ENCODE measurements at regions not wholly inside any gene's neighbourhood (a gene's known extent, or its start where the extent isn't known, plus 50 kb on each side); places are given as distances from the start of the nearest gene placed in this dataset.
"Not testable (repeated sequence)": the region's sequence is repeated elsewhere in the genome, so short reads cannot be mapped to it uniquely, and the experiment has no call there.

GRCh38 chr20:25987073-25987927 lies 290.6 kb upstream of the ZNF337 start:
- Histone ChIP-seq H3K9me3 (replicated peaks in 1 of 3) (no peaks in the 10 kb centered on the region), H3K4me1 (replicated peaks in 1 of 2) (no peaks in the 10 kb centered on the region), H3K27ac (no peak overlapping the region), H3K27me3 (no peaks in the 10 kb centered on the region), H3K4me3 (peak overlapping the region in 1 of 4 donors; percentile 43), H3K36me3 (replicated peaks in 1 of 2) (no peaks in the 10 kb centered on the region)
- TF ChIP-seq POLR2A (IDR thresholded peaks at IDR 0.05) (no peak), CTCF (IDR thresholded peaks at IDR 0.05) (peak in 2 of 6 experiments; percentile 17 to 27)
- DNase-seq, result peak in 3 of 7 donors; percentile 35 to 41 (median 38)
- 29 to 55% (median 36%) methylated on average over 12 to 46 of the region's 46 CpGs for WGBS, 4 donors
- intact Hi-C loops (cut with DNase I), result no loop called here

GRCh38 chr20:25985597-25985996 lies 288.9 kb upstream of the ZNF337 start:
- no peak overlapping the region for H3K4me3 ChIP-seq
- H3K4me1 ChIP-seq (replicated peaks in 1 of 2), result no peaks in the 10 kb centered on the region
- no peak for TF ChIP-seq CTCF (IDR thresholded peaks at IDR 0.05)
- no peaks in the 10 kb centered on the region for H3K9me3 ChIP-seq (replicated peaks in 1 of 3)
- no peaks in the 10 kb centered on the region for H3K36me3 ChIP-seq (replicated peaks in 1 of 2)
- H3K27me3 ChIP-seq, result no peaks in the 10 kb centered on the region
- WGBS, 4 donors, result 81 to 95% (median 92%) methylated on average over 10 to 15 of the region's 15 CpGs
- no peak overlapping the region for H3K27ac ChIP-seq
- intact Hi-C loops (cut with DNase I), result no loop called here
- no peak for DNase-seq

GRCh38 chr20:25984933-25985332 lies 288.3 kb upstream of the ZNF337 start:
- H3K36me3 ChIP-seq (replicated peaks in 1 of 2), result no peaks in the 10 kb centered on the region
- DNase-seq, result peak in 6 of 7 donors; percentile 27 to 74 (median 58)
- no peaks in the 10 kb centered on the region for H3K4me1 ChIP-seq (replicated peaks in 1 of 2)
- H3K4me3 ChIP-seq, result peak overlapping the region in 1 of 4 donors; percentile 45
- TF ChIP-seq POLR2A (IDR thresholded peaks at IDR 0.05) (no peak), CTCF (IDR thresholded peaks at IDR 0.05) (no peak)
- no peaks in the 10 kb centered on the region for H3K27me3 ChIP-seq
- WGBS, 4 donors, result 41 to 83% (median 68%) methylated on average over 17 to 27 of the region's 27 CpGs
- H3K27ac ChIP-seq, result no peak overlapping the region
- H3K9me3 ChIP-seq (replicated peaks in 1 of 3), result no peaks in the 10 kb centered on the region
- intact Hi-C loops (cut with DNase I), result loop anchor here in 1 of 2 donors (5.0 kb wide), 1 partner anchor 118 kb away; no protein-coding TSS in a partner anchor

GRCh38 chr20:25982701-25983100 lies 286.0 kb upstream of the ZNF337 start:
- not testable (repeated sequence) for H3K36me3 ChIP-seq (replicated peaks in 1 of 2); H3K27me3 ChIP-seq; H3K9me3 ChIP-seq (replicated peaks in 1 of 3); H3K4me3 ChIP-seq; DNase-seq; H3K27ac ChIP-seq; H3K4me1 ChIP-seq (replicated peaks in 1 of 2)
- intact Hi-C loops (cut with DNase I), result loop anchor here in 1 of 2 donors (5.0 kb wide), 1 partner anchor 115 kb away; no protein-coding TSS in a partner anchor

GRCh38 chr20:25978450-25979190 lies 282.0 kb upstream of the ZNF337 start:
- H3K4me3 ChIP-seq; intact Hi-C loops (cut with DNase I); H3K27ac ChIP-seq; DNase-seq; H3K4me1 ChIP-seq (replicated peaks in 1 of 2); H3K36me3 ChIP-seq (replicated peaks in 1 of 2); H3K9me3 ChIP-seq (replicated peaks in 1 of 3); H3K27me3 ChIP-seq: not testable (repeated sequence)
- WGBS, 4 donors, result 91 to 93% (median 92%) methylated on average over 8 to 10 of the region's 10 CpGs

- DNase-seq; H3K27ac ChIP-seq; H3K9me3 ChIP-seq (replicated peaks in 1 of 3); H3K4me1 ChIP-seq (replicated peaks in 1 of 2); H3K4me3 ChIP-seq; H3K36me3 ChIP-seq (replicated peaks in 1 of 2); intact Hi-C loops (cut with DNase I); H3K27me3 ChIP-seq: not testable (repeated sequence)
- 45 to 75% (median 64%) methylated on average over 3 of the region's 3 CpGs for WGBS, 4 donors
Observed at GRCh38 chr20:25975816-25976215, 279.2 kb upstream of the ZNF337 start.

GRCh38 chr20:25965203-25965602 lies 268.6 kb upstream of the ZNF337 start:
- H3K4me3 ChIP-seq; H3K36me3 ChIP-seq (replicated peaks in 1 of 2); intact Hi-C loops (cut with DNase I); H3K9me3 ChIP-seq (replicated peaks in 1 of 3); H3K27me3 ChIP-seq; H3K27ac ChIP-seq; H3K4me1 ChIP-seq (replicated peaks in 1 of 2); DNase-seq: not testable (repeated sequence)
- WGBS, 4 donors, result 81 to 94% (median 88%) methylated on average over 4 of the region's 4 CpGs

GRCh38 chr20:25953876-25954275 lies 257.2 kb upstream of the ZNF337 start:
- H3K27ac ChIP-seq; H3K36me3 ChIP-seq (replicated peaks in 1 of 2); H3K9me3 ChIP-seq (replicated peaks in 1 of 3); DNase-seq; H3K27me3 ChIP-seq; H3K4me1 ChIP-seq (replicated peaks in 1 of 2); H3K4me3 ChIP-seq; intact Hi-C loops (cut with DNase I): not testable (repeated sequence)
- WGBS, 4 donors, result 80 to 87% (median 83%) methylated on average over 3 of the region's 3 CpGs
